ENCODE measurements at regions not wholly inside any gene's neighbourhood (a gene's known extent, or its start where the extent isn't known, plus 50 kb on each side); places are given as distances from the start of the nearest gene placed in this dataset.

DNA sequence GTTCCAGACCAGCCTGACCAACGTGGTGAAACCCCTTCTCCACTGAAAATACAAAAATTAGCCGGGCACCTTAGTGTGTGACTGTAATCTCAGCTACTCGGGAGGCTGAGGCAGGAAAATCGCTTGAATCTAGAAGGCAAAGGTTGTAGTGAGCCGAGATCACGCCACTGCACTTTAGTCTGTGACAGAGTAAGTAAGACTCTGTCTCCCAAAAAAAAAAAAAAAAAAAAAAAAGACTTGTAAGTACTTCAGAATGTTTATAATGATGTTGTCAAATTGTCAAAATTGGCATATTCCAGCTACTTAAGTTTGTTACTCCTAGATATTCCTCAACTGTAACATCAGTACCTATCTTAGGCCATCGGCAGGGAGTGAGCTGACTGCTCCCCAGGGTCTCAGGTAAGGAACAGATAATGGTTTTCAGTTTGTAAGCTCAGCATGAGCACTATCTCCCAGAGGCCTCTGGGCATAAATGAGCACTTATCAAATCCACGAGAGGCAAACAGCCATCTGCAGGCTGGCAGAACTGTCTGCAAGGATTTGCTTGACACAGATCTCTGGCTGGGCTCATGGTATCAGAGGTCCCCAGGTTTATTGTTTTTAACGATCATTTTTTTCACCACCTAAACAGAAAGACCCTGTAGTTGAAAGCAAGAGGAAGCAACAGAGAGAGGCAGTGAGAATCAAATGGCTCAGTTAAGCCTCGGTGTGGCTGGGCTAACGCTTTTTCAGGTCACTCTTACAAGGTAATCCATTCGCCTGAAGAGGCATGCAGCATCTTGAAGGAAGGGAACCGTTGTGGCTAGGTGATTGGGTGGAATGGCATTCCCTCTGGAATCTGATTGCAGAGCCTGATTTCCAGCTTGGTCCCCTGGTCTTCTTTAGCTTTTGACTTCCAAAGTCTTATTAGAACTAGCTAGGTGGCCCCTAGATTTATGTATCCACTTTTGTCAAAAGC is 115.9 kb downstream of the LY86 start:
- H3K27ac ChIP-seq (ENCODE audit: poor library complexity, severe bottlenecking): no peak overlapping the region
- H3K9me3 ChIP-seq (ENCODE audit: severe bottlenecking): no peaks in the 10 kb centered on the region
- ATAC-seq (ENCODE audit: low read depth): no peak
- no peak overlapping the region for H3K4me3 ChIP-seq (ENCODE audit: severe bottlenecking)
- no peak for DNase-seq (ENCODE audit: low spot score)
- no peaks in the 10 kb centered on the region for H3K27me3 ChIP-seq (ENCODE audit: insufficient read depth, poor library complexity, severe bottlenecking)
- H3K4me1 ChIP-seq (ENCODE audit: insufficient read depth, poor library complexity, severe bottlenecking): peaks cover 5% of the 10 kb centered on the region
- H3K36me3 ChIP-seq (ENCODE audit: low read depth): no peaks in the 10 kb centered on the region
- TF ChIP-seq, protein P1, sequence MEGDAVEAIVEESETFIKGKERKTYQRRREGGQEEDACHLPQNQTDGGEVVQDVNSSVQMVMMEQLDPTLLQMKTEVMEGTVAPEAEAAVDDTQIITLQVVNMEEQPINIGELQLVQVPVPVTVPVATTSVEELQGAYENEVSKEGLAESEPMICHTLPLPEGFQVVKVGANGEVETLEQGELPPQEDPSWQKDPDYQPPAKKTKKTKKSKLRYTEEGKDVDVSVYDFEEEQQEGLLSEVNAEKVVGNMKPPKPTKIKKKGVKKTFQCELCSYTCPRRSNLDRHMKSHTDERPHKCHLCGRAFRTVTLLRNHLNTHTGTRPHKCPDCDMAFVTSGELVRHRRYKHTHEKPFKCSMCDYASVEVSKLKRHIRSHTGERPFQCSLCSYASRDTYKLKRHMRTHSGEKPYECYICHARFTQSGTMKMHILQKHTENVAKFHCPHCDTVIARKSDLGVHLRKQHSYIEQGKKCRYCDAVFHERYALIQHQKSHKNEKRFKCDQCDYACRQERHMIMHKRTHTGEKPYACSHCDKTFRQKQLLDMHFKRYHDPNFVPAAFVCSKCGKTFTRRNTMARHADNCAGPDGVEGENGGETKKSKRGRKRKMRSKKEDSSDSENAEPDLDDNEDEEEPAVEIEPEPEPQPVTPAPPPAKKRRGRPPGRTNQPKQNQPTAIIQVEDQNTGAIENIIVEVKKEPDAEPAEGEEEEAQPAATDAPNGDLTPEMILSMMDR (IDR thresholded peaks at IDR 0.05; ENCODE audit: poor library complexity, severe bottlenecking): no peak

DNA sequence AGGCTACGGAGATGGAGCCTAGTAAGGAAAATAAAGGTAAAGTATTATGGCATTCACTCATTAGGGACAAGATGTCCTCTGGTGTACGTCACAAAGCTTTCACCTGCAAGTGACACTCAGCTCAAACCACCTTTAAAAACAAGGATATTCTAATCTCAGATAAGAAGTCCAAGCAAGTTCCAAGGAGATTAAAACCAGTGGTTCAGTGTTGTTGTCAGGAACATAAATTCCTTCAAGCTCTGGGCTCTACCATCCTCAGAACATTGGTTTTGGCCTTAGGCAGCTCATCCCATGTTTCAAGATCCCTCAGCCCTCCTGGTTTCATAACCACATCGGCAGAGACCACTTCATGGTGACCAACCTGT is 116.5 kb downstream of the LY86 start:
- Histone ChIP-seq H3K4me1 (ENCODE audit: insufficient read depth, poor library complexity, severe bottlenecking) (no peaks in the 10 kb centered on the region), H3K4me3 (ENCODE audit: severe bottlenecking) (no peak overlapping the region), H3K9me3 (ENCODE audit: severe bottlenecking) (no peaks in the 10 kb centered on the region), H3K27me3 (ENCODE audit: insufficient read depth, poor library complexity, severe bottlenecking) (no peaks in the 10 kb centered on the region), H3K27ac (ENCODE audit: poor library complexity, severe bottlenecking) (no peak overlapping the region), H3K36me3 (ENCODE audit: low read depth) (no peaks in the 10 kb centered on the region)
- ATAC-seq (ENCODE audit: low read depth): no peak
- TF ChIP-seq, protein P1 (IDR thresholded peaks at IDR 0.05; ENCODE audit: poor library complexity, severe bottlenecking): no peak
- no peak for DNase-seq (ENCODE audit: low spot score)

DNA sequence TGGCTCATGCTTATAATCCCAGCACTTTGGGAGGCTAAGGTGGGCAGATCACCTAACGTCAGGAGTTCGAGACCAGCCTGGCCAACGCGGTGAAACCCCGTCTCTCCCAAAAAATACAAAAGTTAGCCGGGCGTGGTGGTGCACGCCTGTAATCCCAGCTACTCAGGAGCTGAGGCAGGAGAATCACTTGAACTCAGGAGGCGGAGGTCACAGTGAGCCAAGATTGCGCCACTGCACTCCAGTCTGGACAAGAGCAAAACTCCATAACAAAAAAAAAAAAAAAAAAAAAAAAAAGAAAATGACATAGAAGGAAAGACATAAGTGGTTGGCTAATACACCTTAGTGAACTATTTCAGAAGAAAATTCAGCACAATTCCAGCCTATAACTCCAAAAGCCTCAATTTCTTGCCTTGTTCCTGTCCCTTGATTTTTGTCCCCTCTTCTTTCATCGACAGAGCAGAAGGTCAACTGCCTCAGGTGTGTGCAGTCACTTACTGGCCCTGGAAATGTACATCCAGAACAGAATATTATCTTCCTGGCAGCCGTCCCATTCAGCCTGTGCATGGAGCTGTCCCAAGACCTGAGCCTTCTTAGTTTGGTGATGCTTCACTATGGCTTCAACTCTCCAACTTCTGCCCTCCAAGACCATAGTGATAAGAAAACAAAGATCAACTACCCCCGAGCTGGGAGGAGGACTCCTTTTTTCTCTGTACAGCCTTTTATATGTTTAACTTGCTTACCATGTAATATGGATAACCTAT is 117.6 kb downstream of the LY86 start:
- Histone ChIP-seq H3K27me3 (ENCODE audit: insufficient read depth, poor library complexity, severe bottlenecking) (no peaks in the 10 kb centered on the region), H3K4me1 (ENCODE audit: insufficient read depth, poor library complexity, severe bottlenecking) (no peaks in the 10 kb centered on the region), H3K36me3 (ENCODE audit: low read depth) (no peaks in the 10 kb centered on the region), H3K4me3 (ENCODE audit: severe bottlenecking) (no peak overlapping the region), H3K27ac (ENCODE audit: poor library complexity, severe bottlenecking) (no peak overlapping the region), H3K9me3 (ENCODE audit: severe bottlenecking) (no peaks in the 10 kb centered on the region)
- no peak for ATAC-seq (ENCODE audit: low read depth)
- DNase-seq (ENCODE audit: low spot score): no peak
- TF ChIP-seq, protein P1 (IDR thresholded peaks at IDR 0.05; ENCODE audit: poor library complexity, severe bottlenecking): no peak

DNA sequence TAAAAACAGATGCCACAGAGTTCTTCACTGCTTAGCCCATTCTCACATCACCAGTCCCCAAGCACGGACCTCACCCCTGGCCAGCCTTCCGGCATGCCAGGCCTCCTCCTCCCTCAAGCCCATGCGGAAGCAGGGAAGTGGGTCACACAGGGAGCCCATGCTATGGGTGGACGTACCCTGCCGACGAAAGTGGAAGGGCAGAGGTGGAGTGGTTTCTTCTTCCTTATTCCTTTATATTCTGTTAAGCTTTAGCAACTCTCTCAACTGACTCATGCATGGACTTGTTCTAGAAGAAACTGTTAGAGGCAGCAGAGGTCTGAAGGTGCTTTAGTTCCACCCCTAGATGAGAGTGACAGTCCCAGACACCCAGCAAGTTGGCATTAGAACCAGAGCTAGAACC is 118.6 kb downstream of the LY86 start:
- ATAC-seq (ENCODE audit: low read depth) (no peak), DNase-seq (ENCODE audit: low spot score) (no peak)
- Histone ChIP-seq H3K27ac (ENCODE audit: poor library complexity, severe bottlenecking) (no peak overlapping the region), H3K4me3 (ENCODE audit: severe bottlenecking) (no peak overlapping the region), H3K9me3 (ENCODE audit: severe bottlenecking) (no peaks in the 10 kb centered on the region), H3K27me3 (ENCODE audit: insufficient read depth, poor library complexity, severe bottlenecking) (no peaks in the 10 kb centered on the region), H3K36me3 (ENCODE audit: low read depth) (no peaks in the 10 kb centered on the region), H3K4me1 (ENCODE audit: insufficient read depth, poor library complexity, severe bottlenecking) (peaks cover 4% of the 10 kb centered on the region)
- TF ChIP-seq, protein P1 (IDR thresholded peaks at IDR 0.05; ENCODE audit: poor library complexity, severe bottlenecking): no peak

All from RWPE2 (cell line).